ENCODE measurements at regions not wholly inside any gene's neighbourhood (a gene's known extent, or its start where the extent isn't known, plus 50 kb on each side); places are given as distances from the start of the nearest gene placed in this dataset.
"Not testable (repeated sequence)": the region's sequence is repeated elsewhere in the genome, so short reads cannot be mapped to it uniquely, and the experiment has no call there.

DNA sequence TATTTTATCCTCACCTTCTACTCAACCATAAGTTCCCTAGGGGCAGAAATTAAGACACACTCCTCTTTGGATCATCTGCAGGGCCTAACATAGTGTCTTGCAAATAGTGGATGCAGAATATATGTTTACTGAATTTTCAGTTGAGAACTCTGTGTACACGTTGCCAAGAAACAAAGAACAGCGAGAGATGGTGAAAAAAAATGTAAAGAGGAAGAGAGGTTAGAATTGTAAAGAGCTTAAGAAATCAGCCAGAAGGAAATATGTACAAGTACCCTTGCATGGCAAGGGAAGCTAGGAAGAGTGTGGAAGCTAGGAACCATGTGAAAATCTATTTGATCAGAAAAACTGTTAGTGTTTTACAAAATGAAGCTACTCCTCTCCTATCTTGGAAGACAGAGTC lies 431.0 kb downstream of the SMARCA1 start:
- ATAC-seq (ENCODE audit: insufficient number of reproducible peaks, low FRiP score, low read depth), result no peak
- Histone ChIP-seq H3K4me3 (no peak overlapping the region), H3K9me3 (no peaks in the 10 kb centered on the region), H3K27ac (no peak overlapping the region), H3K27me3 (replicated peaks; ENCODE audit: insufficient read depth) (no peaks in the 10 kb centered on the region), H3K36me3 (no peaks in the 10 kb centered on the region), H3K4me1 (ENCODE audit: control insufficient read depth in 1 of 2, low read depth in 2 of 2) (no peaks in the 10 kb centered on the region)
- TF ChIP-seq, protein P1, sequence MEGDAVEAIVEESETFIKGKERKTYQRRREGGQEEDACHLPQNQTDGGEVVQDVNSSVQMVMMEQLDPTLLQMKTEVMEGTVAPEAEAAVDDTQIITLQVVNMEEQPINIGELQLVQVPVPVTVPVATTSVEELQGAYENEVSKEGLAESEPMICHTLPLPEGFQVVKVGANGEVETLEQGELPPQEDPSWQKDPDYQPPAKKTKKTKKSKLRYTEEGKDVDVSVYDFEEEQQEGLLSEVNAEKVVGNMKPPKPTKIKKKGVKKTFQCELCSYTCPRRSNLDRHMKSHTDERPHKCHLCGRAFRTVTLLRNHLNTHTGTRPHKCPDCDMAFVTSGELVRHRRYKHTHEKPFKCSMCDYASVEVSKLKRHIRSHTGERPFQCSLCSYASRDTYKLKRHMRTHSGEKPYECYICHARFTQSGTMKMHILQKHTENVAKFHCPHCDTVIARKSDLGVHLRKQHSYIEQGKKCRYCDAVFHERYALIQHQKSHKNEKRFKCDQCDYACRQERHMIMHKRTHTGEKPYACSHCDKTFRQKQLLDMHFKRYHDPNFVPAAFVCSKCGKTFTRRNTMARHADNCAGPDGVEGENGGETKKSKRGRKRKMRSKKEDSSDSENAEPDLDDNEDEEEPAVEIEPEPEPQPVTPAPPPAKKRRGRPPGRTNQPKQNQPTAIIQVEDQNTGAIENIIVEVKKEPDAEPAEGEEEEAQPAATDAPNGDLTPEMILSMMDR (IDR thresholded peaks at IDR 0.05), result no peak
- DNase-seq (ENCODE audit: low spot score), result no peak

DNA sequence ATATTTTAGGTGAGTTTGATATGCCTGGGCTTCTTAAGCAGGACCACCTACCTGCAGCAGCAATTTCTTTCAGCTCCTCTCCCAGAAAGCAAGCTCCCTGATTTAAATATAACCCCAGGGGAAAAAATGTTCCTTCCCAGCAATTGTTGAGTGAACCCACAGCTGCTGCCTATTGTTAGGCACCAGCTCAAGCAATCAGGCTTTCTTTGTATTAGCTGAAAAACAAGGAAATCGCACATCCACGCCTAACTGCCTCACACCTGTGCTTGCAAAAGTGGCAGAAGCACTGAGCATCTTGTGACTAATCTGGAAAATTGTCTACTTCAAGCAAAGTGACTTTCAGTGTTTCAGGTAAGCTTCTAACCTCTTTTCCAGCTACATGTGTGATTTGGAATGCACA lies 432.2 kb downstream of the SMARCA1 start:
- DNase-seq (ENCODE audit: low spot score), result no peak

DNA sequence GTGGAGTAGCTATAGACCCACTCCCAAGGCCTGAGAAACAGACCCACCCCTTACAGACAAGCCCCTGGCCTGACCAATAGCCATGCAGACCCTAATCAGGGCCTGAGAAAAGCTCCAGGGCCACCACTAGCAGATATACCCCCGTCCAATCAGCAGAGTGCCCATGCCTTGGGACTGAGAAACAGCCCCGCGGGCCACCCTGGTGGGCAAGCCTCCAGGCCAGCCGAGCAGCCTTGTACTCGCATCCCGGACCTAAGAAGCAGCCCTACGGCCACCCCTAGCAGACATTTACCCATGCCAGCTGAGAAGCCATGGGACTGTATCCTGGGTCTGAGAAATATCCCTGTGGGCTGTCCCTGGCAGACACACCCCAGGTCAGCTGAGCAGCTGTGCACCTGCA lies 436.5 kb downstream of the SMARCA1 start:
- ATAC-seq (ENCODE audit: insufficient number of reproducible peaks, low FRiP score, low read depth), result no peak

More for the DNA sequence above, 432.2 kb downstream of the SMARCA1 start:
- Histone ChIP-seq H3K4me1 (ENCODE audit: control insufficient read depth in 1 of 2, low read depth in 2 of 2) (no peaks in the 10 kb centered on the region), H3K27ac (no peak overlapping the region), H3K4me3 (no peak overlapping the region), H3K27me3 (replicated peaks; ENCODE audit: insufficient read depth) (no peaks in the 10 kb centered on the region), H3K36me3 (no peaks in the 10 kb centered on the region), H3K9me3 (no peaks in the 10 kb centered on the region)
- no peak for ATAC-seq (ENCODE audit: insufficient number of reproducible peaks, low FRiP score, low read depth)
- TF ChIP-seq, protein P1 (IDR thresholded peaks at IDR 0.05), result no peak

DNA sequence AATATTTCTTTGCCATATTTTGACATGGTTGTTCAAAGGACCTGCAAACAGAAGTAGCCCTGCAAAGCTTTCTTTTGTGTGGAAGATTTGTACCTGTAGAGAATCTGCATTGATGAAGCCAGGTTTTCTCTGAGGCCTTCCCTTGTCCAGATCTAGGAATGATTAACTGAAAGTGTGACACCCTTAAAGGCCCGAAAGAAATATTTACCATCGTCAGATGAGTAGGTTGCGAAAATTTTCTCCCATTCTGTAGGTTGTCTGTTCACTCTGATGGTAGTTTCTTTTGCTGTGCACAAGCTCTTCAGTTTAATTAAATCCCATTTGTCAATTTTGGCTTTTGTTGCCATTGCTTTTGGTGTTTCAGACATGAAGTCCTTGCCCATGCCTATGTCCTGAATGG lies 439.0 kb downstream of the SMARCA1 start:
- DNase-seq (ENCODE audit: low spot score); ATAC-seq (ENCODE audit: insufficient number of reproducible peaks, low FRiP score, low read depth): not testable (repeated sequence)

More for the DNA sequence above, 436.5 kb downstream of the SMARCA1 start:
- Histone ChIP-seq H3K4me1 (ENCODE audit: control insufficient read depth in 1 of 2, low read depth in 2 of 2) (no peaks in the 10 kb centered on the region), H3K9me3 (no peaks in the 10 kb centered on the region), H3K36me3 (no peaks in the 10 kb centered on the region), H3K27ac (no peak overlapping the region), H3K27me3 (replicated peaks; ENCODE audit: insufficient read depth) (no peaks in the 10 kb centered on the region), H3K4me3 (no peak overlapping the region)
- TF ChIP-seq, protein P1 (IDR thresholded peaks at IDR 0.05), result no peak
- DNase-seq (ENCODE audit: low spot score), result no peak

DNA sequence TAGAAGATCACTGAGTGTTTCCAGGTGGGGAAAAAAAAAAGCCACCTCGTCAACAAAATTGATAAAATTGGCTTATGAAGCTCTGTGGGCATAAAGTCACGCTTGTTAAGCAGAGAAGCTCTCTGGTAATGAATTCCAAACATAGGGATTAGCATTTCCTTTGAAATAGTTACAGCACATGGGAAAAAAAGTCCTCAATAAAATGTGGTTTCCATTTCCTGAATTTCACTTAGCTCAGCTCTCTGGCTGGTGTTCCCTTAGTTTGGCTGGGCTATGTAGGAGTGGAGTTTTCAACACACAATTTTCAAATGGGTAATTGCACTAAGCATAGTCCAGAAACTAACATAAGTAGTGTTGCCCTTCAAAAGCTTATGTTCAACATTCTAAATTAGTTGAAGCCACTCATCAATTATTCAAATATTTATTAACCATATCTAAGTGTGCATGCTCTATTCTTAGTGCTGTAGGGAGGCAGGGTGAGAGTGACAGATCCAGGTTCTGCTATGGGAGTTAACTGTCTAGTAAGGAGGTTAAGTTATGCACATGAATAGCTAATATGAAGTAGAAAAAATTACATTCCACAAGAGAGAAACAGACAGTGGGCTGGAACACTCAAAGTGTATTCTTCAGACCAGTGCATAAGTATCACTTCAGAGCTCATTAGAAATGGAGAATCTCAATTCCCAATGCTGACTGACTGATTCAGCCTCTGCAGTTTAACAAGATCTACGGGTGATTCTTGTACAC lies 445.7 kb downstream of the SMARCA1 start:
- TF ChIP-seq, protein P1 (IDR thresholded peaks at IDR 0.05), result no peak
- DNase-seq (ENCODE audit: low spot score) (no peak), ATAC-seq (ENCODE audit: insufficient number of reproducible peaks, low FRiP score, low read depth) (no peak)
- H3K9me3 ChIP-seq, result no peaks in the 10 kb centered on the region
- no peaks in the 10 kb centered on the region for H3K27me3 ChIP-seq (replicated peaks; ENCODE audit: insufficient read depth)
- no peak overlapping the region for H3K4me3 ChIP-seq
- H3K36me3 ChIP-seq, result no peaks in the 10 kb centered on the region
- H3K4me1 ChIP-seq (ENCODE audit: control insufficient read depth in 1 of 2, low read depth in 2 of 2), result no peaks in the 10 kb centered on the region
- H3K27ac ChIP-seq, result no peak overlapping the region

More for the DNA sequence above, 439.0 kb downstream of the SMARCA1 start:
- H3K36me3 ChIP-seq; H3K4me3 ChIP-seq; H3K4me1 ChIP-seq (ENCODE audit: control insufficient read depth in 1 of 2, low read depth in 2 of 2); H3K27ac ChIP-seq; H3K9me3 ChIP-seq; H3K27me3 ChIP-seq (replicated peaks; ENCODE audit: insufficient read depth): not testable (repeated sequence)

DNA sequence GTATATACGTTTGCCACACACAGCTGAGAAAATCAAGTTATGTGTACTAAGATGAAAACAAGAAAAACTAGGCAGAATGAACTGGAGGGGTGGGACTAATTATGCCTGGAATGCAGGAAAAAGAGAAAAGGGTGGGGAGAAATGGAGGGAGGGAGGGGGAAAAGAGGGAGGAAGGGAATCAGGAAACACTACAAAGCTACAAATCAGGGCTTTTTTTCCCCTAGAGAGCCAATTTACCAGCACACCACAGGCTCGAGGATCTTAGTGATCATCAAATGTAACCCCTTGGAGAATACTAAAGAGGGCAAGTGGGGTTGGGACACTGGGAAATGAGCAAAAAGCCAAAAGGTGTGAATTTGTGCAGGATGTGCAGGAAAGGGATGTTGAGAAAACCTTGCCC lies 451.9 kb downstream of the SMARCA1 start:
- H3K4me1 ChIP-seq (ENCODE audit: control insufficient read depth in 1 of 2, low read depth in 2 of 2), result no peaks in the 10 kb centered on the region
- TF ChIP-seq, protein P1 (IDR thresholded peaks at IDR 0.05), result no peak
- no peak overlapping the region for H3K27ac ChIP-seq
- no peaks in the 10 kb centered on the region for H3K36me3 ChIP-seq
- DNase-seq (ENCODE audit: low spot score), result no peak
- no peaks in the 10 kb centered on the region for H3K27me3 ChIP-seq (replicated peaks; ENCODE audit: insufficient read depth)
- no peak for ATAC-seq (ENCODE audit: insufficient number of reproducible peaks, low FRiP score, low read depth)
- H3K4me3 ChIP-seq, result no peak overlapping the region
- H3K9me3 ChIP-seq, result no peaks in the 10 kb centered on the region
